22Rv1 (cell line): ENCODE measurements at regions not wholly inside any gene's neighbourhood (a gene's known extent, or its start where the extent isn't known, plus 50 kb on each side); places are given as distances from the start of the nearest gene placed in this dataset.

Source experiments
- H3K27ac ChIP-seq: fragments of 450-650 bp; 2 replicates; pipeline ENCODE4 v1.5.1; 2017
- ZFX ChIP-seq: fragments of 450-650 bp; IDR thresholded peaks from 2 replicates; pipeline ENCODE4 v1.6.1; 2017; ENCODE audit warnings: antibody characterized with exemption, borderline replicate concordance
- TF ChIP-seq, protein P1 (sequence below): fragments of 450-650 bp; IDR thresholded peaks from 2 replicates; pipeline ENCODE4 v1.5.1; 2017; ENCODE audit warnings: mild to moderate bottlenecking

- TF ChIP-seq ZFX: no peak
- TF ChIP-seq, protein P1, sequence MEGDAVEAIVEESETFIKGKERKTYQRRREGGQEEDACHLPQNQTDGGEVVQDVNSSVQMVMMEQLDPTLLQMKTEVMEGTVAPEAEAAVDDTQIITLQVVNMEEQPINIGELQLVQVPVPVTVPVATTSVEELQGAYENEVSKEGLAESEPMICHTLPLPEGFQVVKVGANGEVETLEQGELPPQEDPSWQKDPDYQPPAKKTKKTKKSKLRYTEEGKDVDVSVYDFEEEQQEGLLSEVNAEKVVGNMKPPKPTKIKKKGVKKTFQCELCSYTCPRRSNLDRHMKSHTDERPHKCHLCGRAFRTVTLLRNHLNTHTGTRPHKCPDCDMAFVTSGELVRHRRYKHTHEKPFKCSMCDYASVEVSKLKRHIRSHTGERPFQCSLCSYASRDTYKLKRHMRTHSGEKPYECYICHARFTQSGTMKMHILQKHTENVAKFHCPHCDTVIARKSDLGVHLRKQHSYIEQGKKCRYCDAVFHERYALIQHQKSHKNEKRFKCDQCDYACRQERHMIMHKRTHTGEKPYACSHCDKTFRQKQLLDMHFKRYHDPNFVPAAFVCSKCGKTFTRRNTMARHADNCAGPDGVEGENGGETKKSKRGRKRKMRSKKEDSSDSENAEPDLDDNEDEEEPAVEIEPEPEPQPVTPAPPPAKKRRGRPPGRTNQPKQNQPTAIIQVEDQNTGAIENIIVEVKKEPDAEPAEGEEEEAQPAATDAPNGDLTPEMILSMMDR: no peak
These were observed 639.7 kb upstream of the C9orf72 start for GRCh38 chr9:28212979-28213378.

DNA sequence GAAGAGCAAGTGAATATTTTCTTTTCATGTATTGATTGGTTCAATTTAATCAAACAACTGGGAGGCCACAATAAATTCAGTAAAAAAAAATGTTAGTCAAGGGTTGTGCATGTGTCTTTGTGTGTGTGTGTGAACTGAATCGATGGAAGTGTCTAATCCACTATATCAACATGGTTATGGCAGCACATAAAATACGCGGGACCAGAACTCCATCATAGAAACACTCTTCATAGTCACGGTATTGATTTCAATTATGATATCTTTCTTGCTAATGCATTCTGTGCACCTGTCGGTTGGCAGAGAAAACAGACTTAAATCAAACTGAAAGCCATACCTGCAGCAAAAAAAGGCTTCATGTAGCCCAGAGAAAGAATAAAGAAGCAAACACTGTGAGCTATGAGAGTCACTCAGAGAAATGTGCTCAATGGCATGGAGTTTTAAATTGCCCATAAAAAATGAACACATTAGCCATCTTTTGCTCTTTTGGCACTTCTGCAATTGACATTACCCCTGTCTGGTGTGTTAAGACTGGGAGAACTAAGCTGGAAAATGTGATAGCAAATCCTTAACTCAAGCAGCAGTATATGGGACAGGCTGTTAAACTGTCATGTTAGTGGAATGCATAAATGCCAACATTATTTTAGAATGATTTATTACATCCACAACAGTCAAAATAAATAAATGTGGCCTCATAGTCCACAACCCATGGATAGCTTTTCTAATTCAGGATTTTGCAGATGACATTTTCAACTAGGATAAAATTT is 642.4 kb upstream of the C9orf72 start:
- TF ChIP-seq ZFX: no peak
- TF ChIP-seq, protein P1: no peak
- H3K27ac ChIP-seq: no peak overlapping the region

More at GRCh38 chr9:28212979-28213378, 639.7 kb upstream of the C9orf72 start:
- H3K27ac ChIP-seq: no peak overlapping the region

DNA sequence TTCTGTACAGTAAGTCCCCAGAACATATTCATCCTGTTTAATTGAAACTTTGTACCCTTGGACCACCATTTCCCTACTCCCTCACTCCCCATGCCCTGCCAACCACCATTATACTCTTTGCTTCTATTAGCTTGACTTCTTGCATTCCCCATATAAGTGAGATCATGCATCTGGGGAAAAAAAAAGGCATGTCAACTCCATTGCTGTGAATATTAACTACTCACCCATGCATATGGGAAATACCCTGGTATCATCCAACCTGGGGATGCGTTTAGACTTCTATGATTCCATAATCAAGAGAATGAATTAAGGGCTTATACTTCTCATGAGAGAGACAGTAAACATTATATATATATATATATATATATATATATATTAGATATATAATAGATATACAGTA is 659.4 kb upstream of the C9orf72 start:
- TF ChIP-seq, protein P1: no peak
- no peak for TF ChIP-seq ZFX
- H3K27ac ChIP-seq: no peak overlapping the region

GRCh38 chr9:28234133-28234893 is 661.0 kb upstream of the C9orf72 start:
- TF ChIP-seq, protein P1: no peak
- no peak for TF ChIP-seq ZFX
- no peak overlapping the region for H3K27ac ChIP-seq

DNA sequence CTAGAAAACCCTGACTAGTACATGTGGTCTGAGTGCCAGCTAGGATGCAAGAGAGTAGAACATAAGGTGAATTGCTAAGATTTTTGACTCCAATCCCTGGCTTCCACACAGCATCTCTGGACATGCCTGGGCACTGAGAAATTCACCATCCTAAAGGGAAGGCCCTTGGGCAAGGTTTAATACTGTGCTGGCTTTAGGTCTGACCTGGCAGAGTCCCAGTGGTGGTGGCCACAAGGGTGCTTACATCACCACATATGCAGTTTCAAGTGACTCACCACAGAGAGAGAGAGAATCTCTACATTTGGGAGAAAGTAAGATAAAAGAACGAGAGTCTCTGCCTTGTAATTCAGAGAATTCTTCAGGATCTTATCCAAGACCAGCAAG is 661.6 kb upstream of the C9orf72 start:
- H3K27ac ChIP-seq: no peak overlapping the region
- TF ChIP-seq, protein P1: no peak
- TF ChIP-seq ZFX: no peak

DNA sequence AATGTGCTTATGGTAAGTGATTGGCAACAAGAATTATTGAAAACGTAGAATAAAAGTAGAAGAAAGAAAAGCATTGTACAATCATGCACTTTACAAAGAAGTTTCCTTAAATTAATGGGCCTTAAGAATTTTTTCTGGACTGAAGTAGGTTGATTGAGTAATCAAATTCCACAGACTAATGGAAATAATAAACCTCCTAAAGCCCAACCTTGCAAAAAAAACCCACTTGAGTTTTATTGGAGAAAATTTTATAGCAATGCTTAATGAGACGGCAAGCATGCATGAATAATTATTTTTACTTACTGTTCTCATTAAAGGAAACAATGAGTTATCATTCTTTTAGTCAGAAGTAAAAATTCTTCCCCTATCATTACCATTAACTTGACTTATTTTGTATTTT is 676.1 kb upstream of the C9orf72 start:
- H3K27ac ChIP-seq: no peak overlapping the region
- no peak for TF ChIP-seq ZFX
- TF ChIP-seq, protein P1: no peak

- TF ChIP-seq, protein P1: no peak
- TF ChIP-seq ZFX: no peak
- H3K27ac ChIP-seq: no peak overlapping the region
These were observed 681.9 kb upstream of the C9orf72 start for GRCh38 chr9:28255174-28255573.
